HL-60 (cell line): ENCODE measurements at regions not wholly inside any gene's neighbourhood (a gene's known extent, or its start where the extent isn't known, plus 50 kb on each side); places are given as distances from the start of the nearest gene placed in this dataset.

Experiments used
- CTCF ChIP-seq: IDR thresholded peaks from one replicate; pipeline ENCODE4 v1.5.1; 2011; ENCODE audit warnings: low read length, control low read depth, inconsistent platforms; ENCODE audit not compliant: insufficient read depth
- GABPA ChIP-seq: IDR thresholded peaks from 2 replicates; pipeline ENCODE4 v1.6.1; 2012; ENCODE audit warnings: low read depth
- POLR2AphosphoS5 ChIP-seq: IDR thresholded peaks from 2 replicates; pipeline ENCODE4 v1.6.1; 2012; ENCODE audit warnings: low read depth

- TF ChIP-seq CTCF = no peak
- no peak for TF ChIP-seq POLR2AphosphoS5
- no peak for TF ChIP-seq GABPA
These were observed 183.9 kb upstream of the MBL2 start for GRCh38 chr10:52956461-52956860.
